GM12891 (cell line): ENCODE measurements at regions not wholly inside any gene's neighbourhood (a gene's known extent, or its start where the extent isn't known, plus 50 kb on each side); places are given as distances from the start of the nearest gene placed in this dataset.

ENCODE experiments used
- DNase-seq: peaks from one replicate; pipeline ENCODE4 v3.0.0; 2011; ENCODE audit warnings: low spot score; ENCODE audit not compliant: insufficient read length
- FAIRE-seq: peaks from 2 replicates; lab custom pipeline; 2011; peaks lifted over from hg19 to GRCh38; lab: Jason Lieb, UNC
- PAX5 ChIP-seq: IDR thresholded peaks from 2 replicates; pipeline ENCODE4 v1.6.1; 2011; ENCODE audit warnings: low read length, moderate library complexity, mild to moderate bottlenecking; ENCODE audit not compliant: insufficient read depth, severe bottlenecking
- POLR2A ChIP-seq: IDR thresholded peaks from 2 replicates; pipeline ENCODE4 v1.6.1; 2011; ENCODE audit warnings: low read depth, low read length, control low read depth
- POLR2AphosphoS5 ChIP-seq: IDR thresholded peaks from 2 replicates; pipeline ENCODE4 v1.6.1; 2011; ENCODE audit warnings: low read depth, low read length, control low read depth
- POU2F2 ChIP-seq: IDR thresholded peaks from 2 replicates; pipeline ENCODE4 v1.6.1; 2011; ENCODE audit warnings: low read depth, mild to moderate bottlenecking, control low read depth, low read length, moderate library complexity
- SPI1 ChIP-seq: IDR thresholded peaks from 2 replicates; pipeline ENCODE4 v1.6.1; 2011; ENCODE audit warnings: low read depth, low read length, control low read depth
- TAF1 ChIP-seq: IDR thresholded peaks from 2 replicates; pipeline ENCODE4 v1.6.1; 2011; ENCODE audit warnings: low read depth, low read length, control low read depth

DNA sequence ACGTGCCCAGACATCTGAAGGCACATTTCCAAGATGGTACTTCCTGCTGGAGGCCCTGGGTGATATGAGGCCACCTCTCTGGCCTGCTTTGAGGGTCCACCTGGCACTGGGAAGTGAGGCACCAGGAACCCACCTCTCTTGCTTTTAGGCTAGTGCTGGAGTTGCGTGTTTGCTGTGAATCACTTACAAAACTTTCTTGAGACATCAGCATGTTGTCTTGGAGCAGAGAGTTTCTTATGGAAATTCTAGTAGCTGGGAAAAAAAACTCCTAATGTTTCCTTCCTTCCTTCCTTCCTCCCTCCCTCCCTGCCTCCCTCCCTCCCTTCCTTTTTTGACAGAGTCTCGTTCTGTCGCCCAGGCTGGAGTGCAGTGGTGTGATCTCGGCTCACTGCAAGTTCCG is 341.3 kb downstream of the MIAT start:
- no peak for TF ChIP-seq TAF1
- no peak for TF ChIP-seq POU2F2
- TF ChIP-seq POLR2AphosphoS5 = no peak
- no peak for TF ChIP-seq POLR2A
- no peak for TF ChIP-seq PAX5
- TF ChIP-seq SPI1 = no peak
- no peak for DNase-seq
- no peak for FAIRE-seq

- no peak for FAIRE-seq
Observed at GRCh38 chr22:27003297-27003696, 345.9 kb downstream of the MIAT start.

DNA sequence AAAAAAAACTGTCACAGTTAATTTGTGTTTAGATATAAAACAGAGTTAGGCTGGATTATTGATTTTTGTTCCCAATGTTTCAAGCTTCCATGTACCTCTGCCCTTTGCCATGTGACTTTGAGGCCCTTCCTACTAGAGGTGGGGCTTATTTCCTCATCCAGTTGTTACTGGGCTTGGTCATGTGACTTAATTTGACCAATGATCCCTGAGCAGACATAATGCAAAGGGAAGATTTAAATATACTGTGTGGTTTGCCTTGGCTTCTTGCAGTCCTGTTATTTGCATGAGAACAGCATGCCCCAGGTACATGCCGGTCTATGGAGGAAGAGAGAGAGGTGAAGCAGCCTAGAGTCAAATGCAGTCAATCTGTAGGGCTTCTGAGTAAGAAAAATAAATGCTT is 347.0 kb downstream of the MIAT start:
- DNase-seq (no peak), FAIRE-seq (no peak)
- TF ChIP-seq POU2F2 (no peak), TAF1 (no peak), PAX5 (no peak), SPI1 (no peak), POLR2A (no peak)

More at GRCh38 chr22:27003297-27003696, 345.9 kb downstream of the MIAT start:
- TF ChIP-seq TAF1 (no peak), SPI1 (no peak), PAX5 (no peak), POLR2AphosphoS5 (no peak), POLR2A (no peak), POU2F2 (no peak)
- no peak for DNase-seq

- no peak for TF ChIP-seq POU2F2
- TF ChIP-seq SPI1 = no peak
- no peak for TF ChIP-seq TAF1
- no peak for TF ChIP-seq POLR2AphosphoS5
- no peak for TF ChIP-seq POLR2A
- no peak for TF ChIP-seq PAX5
- DNase-seq = no peak
- no peak for FAIRE-seq
Observed at GRCh38 chr22:27008454-27008853, 351.1 kb downstream of the MIAT start.

GRCh38 chr22:27011133-27011532 is 353.7 kb downstream of the MIAT start:
- FAIRE-seq (no peak), DNase-seq (no peak)
- TF ChIP-seq POU2F2 = no peak
- TF ChIP-seq SPI1 = no peak
- TF ChIP-seq POLR2AphosphoS5 = no peak
- no peak for TF ChIP-seq POLR2A
- TF ChIP-seq PAX5 = no peak
- TF ChIP-seq TAF1 = no peak

DNA sequence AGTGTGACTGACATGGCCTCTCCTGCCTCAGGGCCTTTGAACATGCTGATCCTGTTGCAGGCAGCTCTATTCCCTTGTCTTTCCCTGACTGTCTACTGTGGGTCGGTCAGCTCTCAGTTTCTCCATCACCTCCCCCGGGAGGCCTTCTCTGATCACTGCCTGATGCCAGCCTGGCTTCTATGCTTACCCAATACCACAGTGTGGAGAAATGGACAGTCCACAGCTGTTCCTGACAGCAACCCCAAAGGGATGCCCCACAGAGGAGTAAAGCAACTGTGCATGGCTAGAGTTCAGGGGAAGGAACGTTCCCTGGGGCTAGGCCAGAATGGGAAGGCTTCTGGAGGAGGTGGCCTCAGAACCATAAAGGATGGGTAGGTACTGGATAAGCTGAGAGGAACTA is 354.3 kb downstream of the MIAT start:
- no peak for FAIRE-seq
- DNase-seq = no peak
- TF ChIP-seq SPI1 (no peak), PAX5 (no peak), POLR2AphosphoS5 (no peak), TAF1 (no peak), POLR2A (no peak), POU2F2 (no peak)

GRCh38 chr22:27019827-27020226 is 362.4 kb downstream of the MIAT start:
- no peak for FAIRE-seq
- DNase-seq = no peak
- TF ChIP-seq POLR2AphosphoS5 (no peak), POLR2A (no peak), POU2F2 (no peak), PAX5 (no peak), TAF1 (no peak), SPI1 (no peak)

GRCh38 chr22:27022274-27022895 is 365.0 kb downstream of the MIAT start:
- no peak for FAIRE-seq
- TF ChIP-seq PAX5 (no peak), POLR2A (no peak), POU2F2 (no peak), SPI1 (no peak), TAF1 (no peak), POLR2AphosphoS5 (no peak)
- DNase-seq = no peak

DNA sequence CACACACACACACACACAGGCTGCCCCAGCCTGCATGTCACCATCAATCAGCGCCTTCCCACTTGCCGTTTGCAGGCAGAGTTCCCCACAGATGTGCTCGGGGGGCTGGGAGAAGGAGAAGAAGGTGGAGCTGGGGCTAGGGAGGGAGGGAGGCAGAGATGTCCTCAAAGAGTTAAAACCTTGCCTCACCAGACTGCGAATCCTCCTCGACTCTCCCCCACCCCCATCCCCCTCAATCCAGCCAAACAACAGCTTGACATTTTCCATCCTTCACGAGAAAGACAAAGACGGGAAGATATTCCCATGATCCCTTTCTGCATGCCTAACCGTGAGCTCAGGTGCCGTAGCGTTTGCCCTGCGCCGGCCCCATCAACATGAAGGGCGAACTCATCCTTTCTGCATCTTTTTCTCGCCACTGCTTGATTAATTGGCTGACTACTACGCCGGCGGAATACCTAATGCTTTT is 365.5 kb downstream of the MIAT start:
- no peak for FAIRE-seq
- TF ChIP-seq SPI1 (no peak), POLR2A (no peak), POLR2AphosphoS5 (no peak), PAX5 (no peak), POU2F2 (no peak), TAF1 (no peak)
- no peak for DNase-seq
